HEK293T (cell line): ENCODE measurements at regions not wholly inside any gene's neighbourhood (a gene's known extent, or its start where the extent isn't known, plus 50 kb on each side); places are given as distances from the start of the nearest gene placed in this dataset.

Experiments
- CTCF ChIA-PET: fragments of 350-600 bp; formaldehyde crosslinking; extraction: SDS; loops from one replicate; lab custom pipeline; 2021; ENCODE audit warnings: antibody characterized with exemption, inconsistent platforms; lab: Yijun Ruan, JAX
- POLR2A ChIA-PET: fragments of 350-600 bp; formaldehyde crosslinking; extraction: SDS; loops from one replicate; lab custom pipeline; 2020; ENCODE audit warnings: antibody characterized with exemption, inconsistent platforms; lab: Yijun Ruan, JAX
- DNase-seq: peaks from one replicate; pipeline ENCODE4 v3.0.0; 2012; ENCODE audit warnings: mixed read lengths; ENCODE audit errors: extremely low spot score
- ARNT ChIP-seq: fragments of 450-650 bp; IDR thresholded peaks from 2 replicates; pipeline ENCODE4 v1.6.1; 2017; ENCODE audit warnings: mild to moderate bottlenecking
- BHLHE40 ChIP-seq: fragments of 450-650 bp; IDR thresholded peaks from 2 replicates; pipeline ENCODE4 v1.6.1; 2016; ENCODE audit warnings: mild to moderate bottlenecking, moderate library complexity, borderline replicate concordance
- CTBP1 ChIP-seq: fragments of 450-650 bp; IDR thresholded peaks from 2 replicates; pipeline ENCODE4 v1.6.1; 2016; ENCODE audit warnings: borderline replicate concordance
- ELF4 ChIP-seq: fragments of 450-650 bp; IDR thresholded peaks from 2 replicates; pipeline ENCODE4 v1.6.1; 2017; ENCODE audit warnings: antibody characterized with exemption
- FOXA1 ChIP-seq: fragments of 450-650 bp; IDR thresholded peaks from 2 replicates; pipeline ENCODE4 v1.6.1; 2016; ENCODE audit warnings: mild to moderate bottlenecking
- FOXK2 ChIP-seq: fragments of 450-650 bp; IDR thresholded peaks from 2 replicates; pipeline ENCODE4 v1.6.1; 2016; ENCODE audit warnings: mild to moderate bottlenecking
- FOXM1 ChIP-seq: fragments of 450-650 bp; IDR thresholded peaks from 2 replicates; pipeline ENCODE4 v1.6.1; 2017; ENCODE audit warnings: mild to moderate bottlenecking, borderline replicate concordance
- HDGF ChIP-seq: fragments of 450-650 bp; IDR thresholded peaks from 2 replicates; pipeline ENCODE4 v1.6.1; 2017; ENCODE audit warnings: antibody characterized with exemption, borderline replicate concordance
- L3MBTL2 ChIP-seq: fragments of 450-650 bp; conservative IDR thresholded peaks from 2 replicates; pipeline ENCODE4 v1.6.1; 2016; ENCODE audit warnings: mild to moderate bottlenecking
- LEF1 ChIP-seq: fragments of 450-650 bp; IDR thresholded peaks from 2 replicates; pipeline ENCODE4 v1.6.1; 2017; ENCODE audit warnings: mild to moderate bottlenecking, borderline replicate concordance
- NFRKB ChIP-seq: fragments of 450-650 bp; IDR thresholded peaks from 2 replicates; pipeline ENCODE4 v1.6.1; 2016; ENCODE audit warnings: mild to moderate bottlenecking, moderate library complexity
- SP1 ChIP-seq: fragments of 450-650 bp; IDR thresholded peaks from 2 replicates; pipeline ENCODE4 v1.6.1; 2017
- SUZ12 ChIP-seq: fragments of 450-650 bp; IDR thresholded peaks from 2 replicates; pipeline ENCODE4 v1.6.1; 2016; ENCODE audit warnings: mild to moderate bottlenecking
- TARDBP ChIP-seq: fragments of 450-650 bp; IDR thresholded peaks from 2 replicates; pipeline ENCODE4 v1.6.1; 2016
- ZNF384 ChIP-seq: fragments of 450-650 bp; IDR thresholded peaks from 2 replicates; pipeline ENCODE4 v1.6.1; 2016
- TF ChIP-seq, protein P1 (sequence below): fragments of 450-650 bp; IDR thresholded peaks from 2 replicates; pipeline ENCODE4 v1.6.1; 2016

- POLR2A ChIA-PET, result no interaction called here
- TF ChIP-seq FOXK2, result no peak
- TF ChIP-seq LEF1, result no peak
- TF ChIP-seq, protein P1, sequence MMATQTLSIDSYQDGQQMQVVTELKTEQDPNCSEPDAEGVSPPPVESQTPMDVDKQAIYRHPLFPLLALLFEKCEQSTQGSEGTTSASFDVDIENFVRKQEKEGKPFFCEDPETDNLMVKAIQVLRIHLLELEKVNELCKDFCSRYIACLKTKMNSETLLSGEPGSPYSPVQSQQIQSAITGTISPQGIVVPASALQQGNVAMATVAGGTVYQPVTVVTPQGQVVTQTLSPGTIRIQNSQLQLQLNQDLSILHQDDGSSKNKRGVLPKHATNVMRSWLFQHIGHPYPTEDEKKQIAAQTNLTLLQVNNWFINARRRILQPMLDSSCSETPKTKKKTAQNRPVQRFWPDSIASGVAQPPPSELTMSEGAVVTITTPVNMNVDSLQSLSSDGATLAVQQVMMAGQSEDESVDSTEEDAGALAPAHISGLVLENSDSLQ, result no peak
- no peak for TF ChIP-seq BHLHE40
- TF ChIP-seq NFRKB, result no peak
- no peak for TF ChIP-seq ARNT
- no peak for TF ChIP-seq SP1
- no peak for TF ChIP-seq ELF4
- TF ChIP-seq L3MBTL2, result no peak
- DNase-seq, result no peak
- CTCF ChIA-PET, result no interaction called here
These were observed 1305.6 kb downstream of the CDH11 start for GRCh38 chr16:63816276-63816675.

GRCh38 chr16:63813862-63814261 is 1308.0 kb downstream of the CDH11 start:
- TF ChIP-seq FOXK2 (no peak), ARNT (no peak), ELF4 (no peak), BHLHE40 (no peak), LEF1 (no peak), FOXM1 (no peak), SUZ12 (no peak), NFRKB (no peak), SP1 (no peak), FOXA1 (no peak), ZNF384 (no peak), TARDBP (no peak), CTBP1 (no peak)
- TF ChIP-seq, protein P1, result no peak
- DNase-seq, result no peak
- CTCF ChIA-PET, result no interaction called here
- POLR2A ChIA-PET, result no interaction called here

DNA sequence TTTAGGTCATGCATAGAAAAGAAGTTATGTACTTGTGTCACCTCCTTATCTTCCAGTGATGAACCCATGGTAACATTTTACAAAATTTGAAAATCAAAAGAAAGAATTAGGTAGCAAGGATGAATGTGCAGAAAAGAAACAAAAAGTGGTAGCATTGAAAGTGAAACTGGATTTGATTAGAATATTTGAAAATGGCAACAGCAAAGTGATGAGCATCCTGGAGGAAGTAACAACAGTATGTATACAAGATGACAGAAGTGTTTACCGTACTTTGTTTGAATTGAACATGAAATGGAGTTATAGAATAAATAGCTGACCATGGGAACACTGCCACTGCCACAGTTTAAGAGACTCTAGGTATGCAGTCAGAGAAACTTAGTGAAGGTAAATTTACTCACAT is 1313.1 kb downstream of the CDH11 start:
- POLR2A ChIA-PET, result no interaction called here

DNA sequence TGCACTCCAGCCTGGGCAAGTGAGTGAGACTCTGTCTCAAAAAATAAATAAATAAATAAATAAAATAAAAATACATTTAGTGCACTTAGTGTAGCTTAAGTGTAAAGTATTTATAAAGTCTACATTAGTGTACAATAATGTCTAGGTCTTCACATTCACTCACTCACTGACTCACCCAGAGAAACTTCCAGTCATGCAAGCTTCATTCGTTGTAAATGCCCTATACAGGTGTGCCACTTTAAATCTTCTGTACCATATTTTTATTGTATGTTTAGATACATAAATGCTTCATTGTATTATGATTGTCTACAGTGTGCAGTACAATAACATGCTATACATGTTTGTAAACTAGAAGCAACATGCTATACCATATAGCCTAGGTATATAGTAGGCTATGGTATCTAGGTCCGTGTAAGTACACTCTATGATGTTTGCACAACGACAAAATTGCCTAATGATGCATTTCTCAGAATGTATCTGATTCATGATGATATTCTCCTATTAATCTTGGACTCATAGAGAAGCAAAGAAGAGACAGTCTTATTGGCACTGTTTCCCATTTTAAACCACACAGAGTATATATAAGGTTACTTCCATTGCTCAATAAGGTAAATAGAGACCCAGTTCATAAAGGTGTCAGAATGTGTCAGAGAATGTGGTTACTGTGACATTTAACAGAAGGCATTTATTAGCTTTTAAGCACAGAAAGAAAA is 1314.9 kb downstream of the CDH11 start:
- POLR2A ChIA-PET, result no interaction called here
- CTCF ChIA-PET, result no interaction called here
- no peak for TF ChIP-seq ARNT
- no peak for TF ChIP-seq SUZ12
- no peak for TF ChIP-seq L3MBTL2
- TF ChIP-seq, protein P1, result no peak
- no peak for TF ChIP-seq ELF4
- no peak for TF ChIP-seq TARDBP
- TF ChIP-seq NFRKB, result no peak
- TF ChIP-seq LEF1, result no peak
- TF ChIP-seq SP1, result no peak
- no peak for DNase-seq

More for the DNA sequence above, 1313.1 kb downstream of the CDH11 start:
- DNase-seq, result no peak
- CTCF ChIA-PET, result no interaction called here
- TF ChIP-seq, protein P1, result no peak
- no peak for TF ChIP-seq L3MBTL2

- POLR2A ChIA-PET, result no interaction called here
- DNase-seq, result no peak
- TF ChIP-seq CTBP1, result no peak
- no peak for TF ChIP-seq SUZ12
- no peak for TF ChIP-seq L3MBTL2
- TF ChIP-seq BHLHE40, result no peak
- TF ChIP-seq, protein P1, result no peak
- no peak for TF ChIP-seq ZNF384
- TF ChIP-seq SP1, result no peak
- no peak for TF ChIP-seq FOXM1
- TF ChIP-seq NFRKB, result no peak
- TF ChIP-seq ELF4, result no peak
- TF ChIP-seq ARNT, result no peak
- no peak for TF ChIP-seq HDGF
- TF ChIP-seq FOXK2, result no peak
- no peak for TF ChIP-seq FOXA1
- no peak for TF ChIP-seq TARDBP
- TF ChIP-seq LEF1, result no peak
- CTCF ChIA-PET, result no interaction called here
These were observed 1317.7 kb downstream of the CDH11 start for GRCh38 chr16:63804126-63804525.

DNA sequence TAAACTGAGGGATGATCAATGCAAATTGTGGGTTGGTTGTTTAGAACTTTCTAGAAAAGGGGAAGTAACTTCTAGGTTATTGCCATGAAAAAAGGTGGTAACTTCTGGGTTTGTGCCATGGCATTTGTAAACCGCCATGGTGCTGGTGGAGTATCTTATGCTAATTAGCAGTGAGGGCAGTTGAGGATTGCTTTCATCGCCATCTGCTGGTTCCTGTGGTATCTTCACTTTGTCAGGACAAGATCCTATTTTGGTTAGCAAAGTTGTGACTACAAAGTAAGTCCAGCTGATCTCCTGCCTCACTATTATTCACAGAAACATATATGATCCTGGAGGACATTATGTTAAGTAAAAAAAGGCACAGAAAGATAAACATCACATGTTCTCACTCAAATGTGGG is 1332.3 kb downstream of the CDH11 start:
- CTCF ChIA-PET, result no interaction called here
- TF ChIP-seq FOXK2 (no peak), LEF1 (no peak), FOXA1 (no peak), NFRKB (no peak), CTBP1 (no peak), BHLHE40 (no peak), ZNF384 (no peak), ARNT (no peak), SUZ12 (no peak), ELF4 (no peak)
- TF ChIP-seq, protein P1, result no peak
- DNase-seq, result no peak
- POLR2A ChIA-PET, result no interaction called here
